GM19372 (cell line): ENCODE measurements at regions not wholly inside any gene's neighbourhood (a gene's known extent, or its start where the extent isn't known, plus 50 kb on each side); places are given as distances from the start of the nearest gene placed in this dataset.
"Not testable (repeated sequence)": the region's sequence is repeated elsewhere in the genome, so short reads cannot be mapped to it uniquely, and the experiment has no call there.

Source experiments
- ATAC-seq: cut with Tn5 transposase; IDR thresholded peaks from one replicate; pipeline ENCODE4 v1.9.1; 2021; ENCODE audit warnings: mild to moderate bottlenecking, low read depth, moderate library complexity; ENCODE audit not compliant: unreplicated experiment

- no peak for ATAC-seq
Measured at GRCh38 chrX:13226214-13226613, 93.6 kb downstream of the ATXN3L start.

GRCh38 chrX:13223868-13224567 lies 95.8 kb downstream of the ATXN3L start:
- no peak for ATAC-seq

GRCh38 chrX:13220916-13221315 lies 98.9 kb downstream of the ATXN3L start:
- no peak for ATAC-seq

- ATAC-seq: no peak
Measured at GRCh38 chrX:13219991-13220764, 99.7 kb downstream of the ATXN3L start.

GRCh38 chrX:13218758-13219157 lies 101.1 kb downstream of the ATXN3L start:
- ATAC-seq: no peak

- no peak for ATAC-seq
Measured at GRCh38 chrX:13216139-13216538, 103.7 kb downstream of the ATXN3L start.

GRCh38 chrX:13215729-13216128 lies 104.1 kb downstream of the ATXN3L start:
- ATAC-seq: no peak

- no peak for ATAC-seq
Measured at GRCh38 chrX:13212191-13212651, 107.6 kb downstream of the ATXN3L start.

- ATAC-seq: not testable (repeated sequence)
Measured at GRCh38 chrX:13210142-13210541, 109.7 kb downstream of the ATXN3L start.

GRCh38 chrX:13209704-13210103 lies 110.1 kb downstream of the ATXN3L start:
- ATAC-seq: not testable (repeated sequence)

- no peak for ATAC-seq
Measured at GRCh38 chrX:13208281-13208935, 111.4 kb downstream of the ATXN3L start.

GRCh38 chrX:13203271-13203670 lies 116.6 kb downstream of the ATXN3L start:
- no peak for ATAC-seq

GRCh38 chrX:13201605-13202219 lies 118.1 kb downstream of the ATXN3L start:
- no peak for ATAC-seq

- no peak for ATAC-seq
Measured at GRCh38 chrX:13200398-13200797, 119.5 kb downstream of the ATXN3L start.

GRCh38 chrX:13198762-13199064 lies 121.1 kb downstream of the ATXN3L start:
- ATAC-seq: no peak

- no peak for ATAC-seq
Measured at GRCh38 chrX:13198056-13198761, 121.6 kb downstream of the ATXN3L start.

GRCh38 chrX:13196782-13197181 lies 123.1 kb downstream of the ATXN3L start:
- ATAC-seq: no peak

- no peak for ATAC-seq
Measured at GRCh38 chrX:13195340-13195739, 124.5 kb downstream of the ATXN3L start.

- no peak for ATAC-seq
Measured at GRCh38 chrX:13194291-13195103, 125.4 kb downstream of the ATXN3L start.

- ATAC-seq: no peak
Measured at GRCh38 chrX:13190051-13190450, 129.8 kb downstream of the ATXN3L start.
